GM19351 (cell line): ENCODE measurements at regions not wholly inside any gene's neighbourhood (a gene's known extent, or its start where the extent isn't known, plus 50 kb on each side); places are given as distances from the start of the nearest gene placed in this dataset.
"Not testable (repeated sequence)": the region's sequence is repeated elsewhere in the genome, so short reads cannot be mapped to it uniquely, and the experiment has no call there.

Experiments used
- ATAC-seq: cut with Tn5 transposase; IDR thresholded peaks from one replicate; pipeline ENCODE4 v1.9.1; 2021; ENCODE audit warnings: mild to moderate bottlenecking, moderate library complexity; ENCODE audit not compliant: unreplicated experiment

DNA sequence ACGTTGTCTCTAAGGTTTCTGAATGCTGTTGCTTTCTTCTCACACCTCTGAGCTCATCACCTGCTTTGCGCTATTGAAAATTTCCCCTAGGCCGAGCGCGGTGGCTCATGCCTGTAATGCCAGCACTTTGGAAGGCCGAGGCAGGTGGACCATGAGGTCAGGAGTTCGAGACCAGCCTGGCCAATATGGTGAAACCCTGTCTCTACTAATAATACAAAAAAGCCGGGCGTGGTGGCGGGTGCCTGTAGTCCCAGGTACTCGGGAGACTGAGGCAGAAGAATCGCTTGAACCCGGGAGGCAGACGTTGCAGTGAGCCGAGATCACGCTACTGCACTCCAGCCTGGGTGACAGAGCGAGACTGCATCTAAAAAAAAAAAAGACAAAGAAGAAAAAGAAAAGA, 422.0 kb upstream of the DPH6 start:
- not testable (repeated sequence) for ATAC-seq

DNA sequence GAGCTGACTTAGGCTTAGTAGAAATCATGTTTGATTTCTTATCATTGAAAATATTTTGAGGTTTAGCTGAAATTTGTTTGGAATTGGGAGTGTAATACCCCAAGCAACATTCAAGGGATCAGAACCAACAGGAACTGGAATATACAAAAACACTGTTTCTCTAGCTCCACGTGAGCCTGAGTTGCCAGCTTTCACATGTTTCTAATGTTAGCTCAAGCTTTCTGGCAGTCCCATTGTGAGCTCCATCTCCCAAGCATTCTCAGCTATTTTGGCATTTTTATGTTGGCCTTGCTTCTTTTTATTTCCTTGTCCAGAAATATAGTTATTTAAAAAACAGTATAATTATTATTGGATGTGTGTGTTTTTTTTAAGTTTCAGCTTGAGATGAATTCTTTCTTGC, 427.1 kb upstream of the DPH6 start:
- no peak for ATAC-seq

DNA sequence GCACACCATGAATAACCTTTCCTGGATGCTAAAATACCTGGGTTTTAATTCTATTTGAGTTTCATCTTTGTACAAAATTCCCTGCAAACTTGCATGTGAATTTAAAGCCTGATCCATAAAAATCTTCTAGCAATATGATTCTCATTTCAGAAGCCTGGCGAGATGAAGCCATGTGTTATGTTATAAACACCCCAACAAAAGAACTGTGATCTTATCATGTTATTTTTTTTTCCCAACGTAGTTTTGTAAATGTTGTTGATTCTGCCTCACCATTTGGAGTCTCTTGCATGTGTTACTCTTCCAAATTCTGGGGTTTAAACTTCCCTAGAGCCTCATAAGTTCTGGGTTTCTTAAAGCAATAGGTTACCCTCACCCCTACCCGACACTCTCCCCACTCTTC, 428.1 kb upstream of the DPH6 start:
- no peak for ATAC-seq

DNA sequence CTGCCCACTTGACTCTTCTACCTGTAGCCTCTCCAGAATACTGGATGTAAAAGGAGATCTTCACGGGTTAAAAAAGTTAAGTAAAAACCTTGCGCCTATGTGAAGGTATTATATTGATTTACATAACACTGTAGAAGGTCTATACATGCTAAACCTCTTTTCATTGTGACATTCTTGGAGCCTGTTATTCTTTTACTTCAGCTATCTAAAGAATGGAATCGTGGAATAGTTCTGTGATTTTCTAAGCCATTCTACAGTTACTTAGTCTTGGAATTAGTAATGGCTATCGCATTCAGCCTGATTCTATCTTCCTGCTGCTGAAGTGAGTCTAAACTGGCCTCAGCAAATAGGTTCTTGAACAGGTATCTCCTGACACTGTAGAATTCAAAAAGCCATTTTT, 430.0 kb upstream of the DPH6 start:
- ATAC-seq, result no peak

DNA sequence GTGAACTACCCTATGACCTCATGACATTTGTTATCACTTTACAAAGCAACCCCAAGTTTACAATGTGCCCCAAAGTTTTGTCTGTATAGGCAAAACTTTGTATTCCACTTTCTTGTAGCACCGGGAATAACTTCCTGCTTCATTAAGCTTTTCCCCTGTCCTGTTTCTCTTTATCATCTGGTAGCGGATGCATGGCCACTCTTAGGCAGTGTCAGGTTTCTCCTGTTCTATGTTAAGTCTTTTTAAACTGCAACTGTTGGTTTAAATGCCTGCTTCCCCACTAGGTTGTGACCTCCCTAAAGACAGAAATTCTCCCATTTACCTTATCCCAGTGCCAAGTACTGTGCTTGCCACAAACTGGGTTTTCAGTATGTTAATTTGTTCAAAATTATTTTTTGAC, 433.6 kb upstream of the DPH6 start:
- no peak for ATAC-seq

DNA sequence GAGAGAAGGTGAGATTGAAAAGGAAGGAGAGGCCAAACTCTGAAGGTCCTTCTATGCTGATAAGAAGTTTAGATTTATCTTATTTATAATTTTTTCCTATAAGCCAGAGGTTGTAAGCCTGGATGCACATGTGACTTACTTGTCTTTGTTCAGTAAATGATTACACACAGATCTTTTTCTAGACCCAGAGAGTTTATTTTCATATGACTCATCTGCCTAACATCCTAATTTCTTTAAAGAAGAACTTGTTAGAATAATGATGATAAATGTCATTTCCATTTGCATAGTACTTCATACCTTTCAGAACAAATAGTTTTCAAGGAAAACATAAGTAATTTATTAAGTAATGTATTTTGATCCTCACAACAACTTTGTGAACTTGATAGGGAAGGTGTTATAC, 434.8 kb upstream of the DPH6 start:
- ATAC-seq, result no peak

DNA sequence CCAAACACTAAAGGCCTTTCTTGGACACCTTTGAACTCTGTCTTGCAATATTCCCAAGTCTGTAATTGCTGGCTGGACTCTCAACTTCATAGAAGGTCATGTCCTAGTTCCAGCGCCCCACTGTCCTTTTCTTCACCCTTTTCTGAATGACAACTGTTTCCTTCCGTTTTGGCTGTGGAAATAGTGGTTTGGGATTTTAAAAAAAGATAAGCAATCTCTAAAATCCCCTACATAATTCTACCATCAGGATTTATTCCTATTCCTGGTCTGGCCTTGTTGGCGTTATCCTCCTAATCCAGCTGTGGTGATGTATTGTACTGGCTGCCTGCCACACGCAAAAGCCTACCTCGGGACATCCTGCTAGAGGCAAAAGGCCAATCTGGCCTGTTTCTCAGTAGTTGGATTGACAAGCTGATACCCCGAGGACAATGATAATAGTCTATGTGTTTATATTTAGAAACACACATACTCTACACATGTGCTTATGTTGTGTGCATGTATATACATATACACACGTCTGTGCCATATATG, 440.3 kb upstream of the DPH6 start:
- ATAC-seq, result no peak

DNA sequence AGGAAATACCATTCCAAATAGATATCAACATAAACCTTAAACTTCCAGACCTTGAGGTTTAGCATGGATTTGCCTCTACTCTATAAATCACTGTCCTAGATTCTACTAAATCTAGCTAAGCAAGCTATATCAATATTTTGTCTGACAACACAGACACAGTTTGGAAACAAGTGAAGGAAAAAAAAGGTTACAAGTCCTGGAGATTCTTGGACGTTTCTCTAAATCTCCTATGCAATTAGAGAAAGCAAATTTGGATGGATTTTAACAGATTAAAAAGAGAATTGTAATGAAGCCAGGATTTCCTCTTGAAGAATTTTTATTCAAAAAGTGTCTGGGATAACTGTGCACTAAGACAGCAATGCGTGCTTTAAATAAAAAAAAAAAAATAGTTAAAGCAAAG, 441.1 kb upstream of the DPH6 start:
- no peak for ATAC-seq

DNA sequence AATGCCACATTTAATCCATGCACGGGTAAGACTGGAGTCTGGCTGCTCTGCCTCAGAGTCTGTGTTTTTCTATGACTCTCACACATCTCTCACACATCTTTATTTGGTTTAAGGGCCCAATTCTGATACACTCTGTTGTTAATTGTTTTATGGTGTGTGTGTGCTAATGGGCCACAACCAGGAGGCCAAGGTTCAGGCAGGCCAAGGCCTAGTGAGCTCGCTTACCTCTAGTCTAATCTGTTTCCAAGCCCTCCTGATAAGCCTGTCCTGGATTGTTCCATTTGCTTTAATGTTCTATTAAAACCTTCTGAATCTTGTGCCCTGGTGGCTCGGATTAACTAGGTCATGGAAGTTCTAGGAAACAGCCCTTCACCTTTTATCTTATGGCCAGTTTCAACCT, 445.4 kb upstream of the DPH6 start:
- ATAC-seq, result no peak

DNA sequence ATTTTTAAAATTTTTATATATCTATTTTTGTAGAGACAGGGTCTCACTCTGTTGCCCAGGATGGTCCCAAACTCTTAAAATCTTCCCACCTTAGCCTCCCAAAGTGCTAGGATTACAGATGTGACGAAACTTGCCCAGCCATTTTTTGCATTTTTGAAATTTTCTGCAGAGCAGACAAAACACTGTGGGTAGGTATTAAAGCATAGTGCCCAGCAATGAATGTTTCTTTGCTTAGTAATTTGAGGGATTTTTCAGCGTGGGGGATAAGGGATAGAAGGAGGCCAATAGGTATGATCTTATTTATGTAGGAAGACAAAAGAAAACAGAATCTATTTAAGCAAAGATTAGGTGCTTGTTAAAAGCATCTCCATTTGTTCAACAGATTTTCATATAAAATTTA, 446.8 kb upstream of the DPH6 start:
- no peak for ATAC-seq

DNA sequence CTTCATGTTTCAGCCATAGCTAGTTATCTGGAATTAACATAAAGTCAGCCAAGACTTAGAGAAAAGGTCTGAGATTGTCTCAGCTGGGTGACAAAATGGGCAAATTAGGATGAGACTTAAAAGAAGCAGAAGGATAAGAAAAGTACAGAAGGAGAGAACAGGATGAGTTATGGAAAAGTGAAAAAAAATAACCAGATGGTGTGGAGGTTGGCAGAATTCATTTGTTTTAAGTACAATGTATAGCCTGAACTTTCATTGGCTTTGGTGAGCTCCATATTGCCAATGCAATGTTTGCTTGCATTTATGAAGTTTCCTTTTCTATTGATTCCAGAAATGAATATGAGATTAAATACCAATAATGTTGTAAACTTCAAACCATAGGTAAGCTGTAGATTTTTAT, 447.2 kb upstream of the DPH6 start:
- no peak for ATAC-seq

DNA sequence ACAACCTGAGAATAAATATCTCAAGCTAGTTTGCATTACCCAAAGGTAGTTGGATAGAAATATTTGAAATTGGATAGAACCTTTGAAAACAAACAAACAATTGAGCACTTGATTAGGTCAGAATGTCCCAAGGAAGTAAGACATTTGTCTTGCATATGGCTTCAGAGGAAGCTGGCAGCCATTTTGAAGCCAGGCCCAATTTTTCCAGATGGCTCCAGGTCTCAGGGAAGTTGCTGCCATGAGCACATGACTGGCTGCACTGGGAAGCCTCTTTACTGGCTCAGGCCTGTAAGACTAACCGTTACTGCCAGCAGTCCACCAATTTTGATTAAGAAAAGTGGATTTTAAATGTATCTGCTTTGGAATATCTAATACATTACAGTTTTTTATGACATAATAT, 448.9 kb upstream of the DPH6 start:
- ATAC-seq, result no peak

DNA sequence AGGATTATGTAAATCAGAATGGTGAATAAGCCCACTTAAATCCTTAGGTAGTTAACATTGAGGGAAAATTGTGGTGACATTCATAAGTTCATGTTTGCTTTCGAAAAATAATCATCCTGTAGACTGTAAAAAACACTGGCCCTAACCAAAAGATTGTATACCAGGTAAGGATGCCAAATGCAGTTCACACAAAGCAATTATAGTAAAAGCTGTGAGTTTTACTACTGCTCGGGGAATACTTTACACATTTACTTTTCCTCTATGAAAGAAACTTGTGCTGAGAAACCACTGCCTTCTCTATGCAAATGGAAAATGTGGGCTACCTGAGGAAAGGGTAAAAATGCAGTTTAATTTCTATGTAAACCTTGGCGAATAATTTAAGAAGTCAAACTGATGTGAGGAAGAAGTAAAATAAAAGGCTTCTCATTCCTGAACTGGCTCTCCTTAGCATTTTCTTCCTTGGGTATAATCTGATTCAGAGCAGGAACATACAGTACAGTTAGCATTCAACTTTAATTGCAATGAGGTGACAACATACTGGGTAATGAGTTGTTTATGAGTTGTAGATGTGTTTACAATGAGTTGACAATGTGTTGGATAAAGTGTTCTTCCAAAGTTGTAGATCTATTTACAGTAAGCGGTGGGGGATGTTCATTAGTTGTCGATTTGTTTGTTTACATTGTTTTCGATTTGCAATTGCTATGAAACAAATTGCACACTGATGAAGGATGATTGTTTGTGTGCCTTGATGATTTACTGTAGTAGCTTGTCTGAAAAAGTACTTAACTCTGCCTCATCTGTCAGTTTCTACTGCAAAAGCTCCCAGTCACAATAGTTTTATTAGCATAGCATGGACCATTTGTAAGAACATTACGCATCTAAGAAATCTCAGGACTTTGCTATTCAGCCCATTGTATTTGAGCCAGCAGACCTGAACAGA, 453.0 kb upstream of the DPH6 start:
- no peak for ATAC-seq

DNA sequence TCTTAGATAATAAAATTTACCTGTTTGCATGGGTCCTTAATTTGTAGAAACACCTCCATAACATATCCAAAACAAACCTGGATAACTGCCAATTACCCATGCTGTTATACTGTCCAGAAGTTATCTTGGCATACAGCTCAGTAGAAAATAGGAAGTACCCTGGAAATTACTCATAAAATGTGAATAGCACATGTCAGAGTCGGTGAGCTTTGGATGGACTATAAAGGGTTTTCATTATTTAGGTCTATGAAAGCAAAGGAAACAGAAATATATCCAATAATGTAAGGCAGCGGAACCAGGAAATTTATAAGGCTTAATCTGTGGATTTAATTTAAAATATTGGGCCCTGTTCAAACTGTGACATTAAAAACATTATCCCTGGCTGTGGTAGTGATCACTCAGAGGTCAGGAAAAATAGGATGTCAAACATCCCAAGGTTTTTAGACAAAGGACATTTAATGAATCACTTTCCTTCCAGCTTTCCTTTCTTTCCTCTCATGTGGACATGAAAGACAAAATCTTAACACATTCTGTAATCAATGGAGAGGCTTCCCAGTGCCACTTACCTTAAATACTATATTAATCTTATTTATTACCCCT, 459.0 kb upstream of the DPH6 start:
- no peak for ATAC-seq

DNA sequence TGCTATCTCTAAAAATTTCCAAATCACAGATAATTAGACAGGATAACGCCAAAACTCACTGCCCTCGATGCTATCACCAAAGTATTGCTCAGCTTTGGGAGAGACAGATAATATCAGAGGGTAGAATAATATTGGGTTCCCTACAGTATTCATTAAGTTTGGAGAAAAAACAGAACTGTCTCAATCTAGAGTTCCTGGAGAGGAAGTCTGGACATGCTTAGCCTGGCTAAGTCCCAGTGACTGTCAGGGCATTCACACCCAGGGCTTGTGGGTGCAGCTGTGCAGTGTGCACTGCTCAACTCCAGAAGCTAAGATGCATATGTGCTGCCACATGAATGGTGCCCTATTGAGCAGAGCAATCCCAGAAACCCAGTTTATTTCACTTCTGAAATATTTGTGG, 459.6 kb upstream of the DPH6 start:
- ATAC-seq, result no peak

DNA sequence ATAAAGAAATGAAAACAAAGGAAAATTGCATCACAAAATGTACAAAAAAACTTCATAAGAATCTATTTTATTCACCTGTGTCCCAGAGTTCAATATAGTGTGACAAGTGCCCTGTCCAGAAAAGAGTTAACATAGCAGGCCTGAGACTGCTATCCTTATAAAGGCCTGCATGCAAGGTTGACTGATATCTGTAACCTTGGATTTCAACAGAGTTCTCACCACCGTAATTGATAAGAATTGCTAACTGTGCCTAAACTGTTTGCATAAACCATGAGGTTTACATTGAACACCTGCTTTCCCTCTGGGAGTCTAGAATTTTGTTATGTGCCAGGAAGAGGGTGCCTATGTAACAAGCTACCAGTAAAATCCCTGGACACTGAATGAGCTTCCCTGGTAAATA, 461.7 kb upstream of the DPH6 start:
- ATAC-seq, result no peak

DNA sequence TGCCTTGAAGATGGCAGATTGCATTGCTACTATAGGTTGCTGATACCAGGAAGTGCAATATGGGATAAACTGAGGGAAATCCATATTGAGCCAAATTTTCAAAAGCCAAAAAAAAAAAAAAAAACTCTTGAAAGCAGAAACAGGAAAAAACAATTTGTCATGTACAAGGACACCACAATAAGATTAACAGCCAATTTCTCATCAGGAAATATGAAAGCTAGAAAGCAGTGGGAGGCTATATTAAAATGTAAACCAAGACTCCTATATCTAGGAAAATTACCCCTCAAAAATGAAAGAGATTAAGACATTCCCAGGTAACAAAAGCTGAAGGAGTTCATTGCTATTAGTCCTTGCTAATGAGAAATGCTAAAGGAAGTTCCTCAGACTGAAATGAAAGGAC, 462.8 kb upstream of the DPH6 start:
- no peak for ATAC-seq

DNA sequence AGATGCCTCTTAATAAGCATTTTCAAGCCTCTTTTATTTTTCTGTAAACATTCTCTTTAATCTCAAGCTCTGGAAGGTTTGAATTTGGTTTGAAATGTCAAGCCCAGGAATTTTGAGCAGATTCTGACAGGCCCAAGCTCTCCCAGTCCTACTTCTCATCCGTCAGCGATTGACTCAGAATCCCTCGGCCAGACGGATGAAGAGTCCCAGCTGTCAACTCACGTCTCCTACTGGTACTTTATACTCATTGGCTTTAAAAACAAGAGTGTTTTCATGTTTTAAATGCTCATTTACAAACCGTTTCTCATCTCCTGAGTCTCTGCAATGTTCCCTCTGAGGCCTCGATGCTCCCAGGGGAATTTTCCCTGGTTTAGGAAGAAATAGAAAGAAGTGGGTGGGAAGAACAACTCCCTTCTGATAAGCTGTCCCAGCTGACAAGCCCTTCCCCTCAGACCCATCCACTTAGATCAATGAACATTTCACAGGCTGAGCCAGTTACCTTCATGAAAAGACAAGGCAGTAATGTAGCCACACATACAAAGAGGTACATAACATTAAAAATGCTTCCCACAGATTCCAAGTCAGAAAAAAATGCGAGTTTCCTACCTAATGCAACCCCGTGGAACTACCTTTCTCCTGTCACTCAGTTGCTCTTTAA, 478.2 kb upstream of the DPH6 start:
- no peak for ATAC-seq

DNA sequence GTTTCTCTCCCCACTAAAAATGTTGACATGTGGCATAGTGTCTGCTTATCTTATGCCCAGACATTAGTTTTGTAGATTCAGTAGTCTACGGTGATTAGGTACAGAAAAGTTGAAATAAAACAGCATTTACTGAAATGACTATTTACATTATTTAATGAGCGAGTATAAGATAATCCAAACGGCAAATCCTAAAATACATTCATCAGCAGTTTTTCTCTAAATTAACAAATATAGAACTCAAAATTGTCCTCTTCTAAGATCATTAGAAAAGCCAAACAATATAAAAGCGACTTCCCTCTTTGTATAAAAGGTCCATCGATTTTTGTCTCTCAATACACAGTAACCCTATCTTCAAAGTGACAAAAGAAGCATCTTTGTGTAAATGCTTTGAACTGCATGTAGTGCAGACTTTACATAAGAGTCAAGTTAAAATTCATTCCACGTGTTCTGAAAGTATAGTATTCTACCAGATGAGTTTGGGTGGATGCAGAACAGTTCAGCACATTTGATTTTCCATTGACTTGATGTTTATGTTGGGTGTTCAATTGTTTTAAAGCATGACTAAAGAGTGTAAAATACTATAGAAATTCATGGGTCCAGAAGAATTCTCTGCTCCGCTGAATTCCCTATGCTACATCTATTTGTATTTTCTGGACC, 480.8 kb upstream of the DPH6 start:
- ATAC-seq, result no peak

DNA sequence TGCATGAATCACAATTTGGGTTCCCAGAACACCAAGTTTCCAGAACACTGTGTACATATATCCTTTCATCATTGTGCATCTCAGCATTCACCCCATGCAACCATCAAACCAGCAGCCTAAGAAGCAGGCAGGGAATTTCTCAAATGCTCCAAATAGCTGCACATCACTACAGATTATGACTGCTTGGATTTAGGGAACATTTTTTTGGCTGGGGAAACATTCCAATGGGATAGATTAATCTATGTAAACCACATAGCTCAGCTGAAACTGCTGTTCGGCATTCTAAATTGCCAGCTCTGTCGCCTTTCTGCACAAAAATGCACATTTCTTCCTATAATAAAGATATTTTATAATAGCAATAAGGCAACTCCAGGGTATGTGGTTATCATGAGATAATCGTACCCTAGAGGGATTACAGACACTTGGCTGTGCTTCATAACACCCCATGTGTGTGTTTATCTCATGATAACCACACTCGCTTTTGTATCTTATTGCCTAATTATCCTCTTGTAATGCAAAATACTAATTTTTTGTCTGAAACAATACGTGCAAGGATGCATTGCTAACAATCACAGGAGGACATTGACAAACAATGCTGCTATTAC, 483.7 kb upstream of the DPH6 start:
- ATAC-seq, result no peak

DNA sequence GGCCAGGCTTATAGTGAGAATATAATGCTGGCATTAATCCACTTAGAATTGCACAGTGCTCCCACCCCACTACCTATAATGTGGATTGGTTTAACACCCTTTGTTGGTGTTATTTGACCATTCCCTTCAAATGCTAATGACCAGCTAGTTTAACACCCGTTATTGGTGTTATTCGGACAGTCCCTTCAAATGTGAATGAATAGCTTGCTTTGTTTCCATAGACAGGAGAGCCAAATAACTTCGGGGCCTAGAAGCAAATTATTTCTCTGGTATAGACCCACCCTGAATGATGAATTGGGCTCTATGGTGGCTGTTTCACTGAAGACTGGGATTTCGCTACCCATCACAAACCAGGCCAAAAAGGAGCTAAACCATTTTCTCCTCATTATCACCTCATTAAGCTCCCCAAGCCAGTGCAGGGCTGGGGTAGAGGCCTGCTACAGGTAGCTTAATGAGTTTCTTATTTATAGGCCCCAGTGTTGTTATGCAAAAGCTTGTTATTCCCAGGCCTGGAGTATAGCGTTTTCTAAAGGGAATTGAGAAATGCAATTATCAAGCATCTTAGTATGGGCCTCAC, 494.1 kb upstream of the DPH6 start:
- no peak for ATAC-seq
